Smooth muscle cell (in vitro differentiated cells): ENCODE measurements at regions not wholly inside any gene's neighbourhood (a gene's known extent, or its start where the extent isn't known, plus 50 kb on each side); places are given as distances from the start of the nearest gene placed in this dataset.

Experiments
- DNase-seq: peaks from one replicate; lab custom pipeline; 2025; ENCODE audit not compliant: unreplicated experiment; lab: John Stamatoyannopoulos, UW
- H2AFZ ChIP-seq: fragments of 200-600 bp; sonication (generic); 2 replicates; pipeline ENCODE4 v1.6.0; 2016; ENCODE audit warnings: antibody characterized with exemption, low read depth, mild to moderate bottlenecking
- H3F3A ChIP-seq: fragments of 200-600 bp; sonication (generic); 2 replicates; pipeline ENCODE4 v1.6.0; 2017; ENCODE audit warnings: antibody characterized with exemption, low read depth
- H3K27ac ChIP-seq: fragments of 200-600 bp; sonication (generic); 2 replicates; pipeline ENCODE4 v1.5.1; 2016; ENCODE audit warnings: low read depth, mild to moderate bottlenecking
- H3K27me3 ChIP-seq: fragments of 200-600 bp; sonication (generic); 2 replicates; pipeline ENCODE4 v1.6.1; 2016; ENCODE audit warnings: low read depth, mild to moderate bottlenecking
- H3K36me3 ChIP-seq: fragments of 200-600 bp; sonication (generic); 2 replicates; pipeline ENCODE4 v1.5.1; 2016; ENCODE audit warnings: low read depth
- H3K4me1 ChIP-seq: fragments of 200-600 bp; sonication (generic); 2 replicates; pipeline ENCODE4 v1.5.1; 2016; ENCODE audit warnings: low read depth
- H3K4me2 ChIP-seq: fragments of 200-600 bp; sonication (generic); 2 replicates; pipeline ENCODE4 v1.6.0; 2016; ENCODE audit warnings: mild to moderate bottlenecking
- H3K4me3 ChIP-seq: fragments of 200-600 bp; sonication (generic); 2 replicates; pipeline ENCODE4 v1.5.1; 2016; ENCODE audit warnings: mild to moderate bottlenecking
- H3K79me2 ChIP-seq: fragments of 200-600 bp; sonication (generic); 2 replicates; pipeline ENCODE4 v1.6.0; 2016; ENCODE audit warnings: low read depth, mild to moderate bottlenecking
- H3K9ac ChIP-seq: fragments of 200-600 bp; sonication (generic); 2 replicates; pipeline ENCODE4 v1.6.0; 2016; ENCODE audit warnings: low read depth
- H3K9me3 ChIP-seq: fragments of 200-600 bp; sonication (generic); replicated peaks from 2 replicates; pipeline ENCODE4 v1.5.1; 2016; ENCODE audit warnings: low read depth
- H4K20me1 ChIP-seq: fragments of 200-600 bp; sonication (generic); 2 replicates; pipeline ENCODE4 v1.6.0; 2016; ENCODE audit warnings: low read depth
- WGBS: methylation state at CpG from one replicate; pipeline ENCODE4 v1.1.7; 2016; ENCODE audit warnings: low lambda C conversion rate; 5-methylcytosine and 5-hydroxymethylcytosine counted together
- TF ChIP-seq, protein P1 (sequence below): fragments of 200-600 bp; sonication (generic); IDR thresholded peaks from 2 replicates; pipeline ENCODE4 v1.5.1; 2017; ENCODE audit warnings: borderline replicate concordance, mild to moderate bottlenecking, antibody characterized with exemption; ENCODE audit not compliant: insufficient read depth, poor library complexity, severe bottlenecking

DNA sequence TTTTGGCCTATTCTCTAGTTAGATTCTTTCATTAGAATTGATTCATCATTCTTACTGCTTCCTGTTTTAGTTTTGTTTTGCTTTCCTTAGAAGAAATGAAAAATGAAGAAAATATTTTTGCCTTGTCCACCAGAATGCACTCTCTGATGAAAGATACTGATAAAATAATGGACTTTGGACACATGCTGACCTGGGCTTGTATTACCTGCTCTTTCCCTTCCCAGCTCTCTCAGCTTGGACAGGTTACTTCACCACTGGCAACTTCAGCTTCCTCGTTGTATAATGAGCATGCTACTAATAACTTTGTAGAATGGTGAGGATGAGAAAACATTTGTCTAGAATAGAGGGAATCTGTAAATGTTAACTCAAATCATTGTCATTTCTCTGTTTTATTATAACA lies 1468.1 kb upstream of the WWC1 start:
- WGBS, result 94% methylated on average over 1 of the region's 1 CpG
- no peaks in the 10 kb centered on the region for H4K20me1 ChIP-seq
- H3K79me2 ChIP-seq, result no peaks in the 10 kb centered on the region
- H3F3A ChIP-seq, result no peaks in the 10 kb centered on the region
- no peaks in the 10 kb centered on the region for H3K9me3 ChIP-seq
- no peaks in the 10 kb centered on the region for H3K36me3 ChIP-seq
- no peaks in the 10 kb centered on the region for H3K4me1 ChIP-seq
- H3K4me3 ChIP-seq, result no peak overlapping the region
- no peak overlapping the region for H3K4me2 ChIP-seq
- no peak for DNase-seq
- no peak overlapping the region for H2AFZ ChIP-seq
- no peaks in the 10 kb centered on the region for H3K27me3 ChIP-seq
- TF ChIP-seq, protein P1, sequence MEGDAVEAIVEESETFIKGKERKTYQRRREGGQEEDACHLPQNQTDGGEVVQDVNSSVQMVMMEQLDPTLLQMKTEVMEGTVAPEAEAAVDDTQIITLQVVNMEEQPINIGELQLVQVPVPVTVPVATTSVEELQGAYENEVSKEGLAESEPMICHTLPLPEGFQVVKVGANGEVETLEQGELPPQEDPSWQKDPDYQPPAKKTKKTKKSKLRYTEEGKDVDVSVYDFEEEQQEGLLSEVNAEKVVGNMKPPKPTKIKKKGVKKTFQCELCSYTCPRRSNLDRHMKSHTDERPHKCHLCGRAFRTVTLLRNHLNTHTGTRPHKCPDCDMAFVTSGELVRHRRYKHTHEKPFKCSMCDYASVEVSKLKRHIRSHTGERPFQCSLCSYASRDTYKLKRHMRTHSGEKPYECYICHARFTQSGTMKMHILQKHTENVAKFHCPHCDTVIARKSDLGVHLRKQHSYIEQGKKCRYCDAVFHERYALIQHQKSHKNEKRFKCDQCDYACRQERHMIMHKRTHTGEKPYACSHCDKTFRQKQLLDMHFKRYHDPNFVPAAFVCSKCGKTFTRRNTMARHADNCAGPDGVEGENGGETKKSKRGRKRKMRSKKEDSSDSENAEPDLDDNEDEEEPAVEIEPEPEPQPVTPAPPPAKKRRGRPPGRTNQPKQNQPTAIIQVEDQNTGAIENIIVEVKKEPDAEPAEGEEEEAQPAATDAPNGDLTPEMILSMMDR, result no peak
- H3K9ac ChIP-seq, result no peak overlapping the region
- no peak overlapping the region for H3K27ac ChIP-seq

DNA sequence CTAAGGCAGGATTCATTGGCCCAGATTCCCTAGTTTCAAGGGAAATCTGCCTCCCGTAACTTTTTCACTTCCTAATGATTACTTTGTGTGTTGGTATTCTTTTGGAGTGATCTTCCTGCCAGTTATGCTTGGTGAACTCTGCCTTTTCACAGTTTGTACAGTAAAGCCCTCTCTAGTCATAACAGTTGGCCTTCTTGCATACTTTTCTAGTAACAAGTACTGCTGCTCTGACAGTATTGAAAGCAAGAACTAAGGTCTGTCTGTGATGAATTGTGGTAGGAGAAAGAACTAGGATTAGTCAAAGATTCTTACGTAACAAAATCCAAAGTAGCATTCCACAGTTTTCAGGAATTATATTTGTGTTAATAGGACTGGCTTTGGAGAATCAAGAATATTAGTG lies 1457.2 kb upstream of the WWC1 start:
- H3K79me2 ChIP-seq, result no peaks in the 10 kb centered on the region
- no peak overlapping the region for H3K27ac ChIP-seq
- H4K20me1 ChIP-seq, result no peaks in the 10 kb centered on the region
- H3K36me3 ChIP-seq, result no peaks in the 10 kb centered on the region
- no peak overlapping the region for H3K9ac ChIP-seq
- H3K27me3 ChIP-seq, result no peaks in the 10 kb centered on the region
- no peak for DNase-seq
- H3K4me3 ChIP-seq, result no peak overlapping the region
- no peaks in the 10 kb centered on the region for H3K9me3 ChIP-seq
- H2AFZ ChIP-seq, result no peak overlapping the region
- no peak overlapping the region for H3K4me2 ChIP-seq
- TF ChIP-seq, protein P1, result no peak
- H3K4me1 ChIP-seq, result no peaks in the 10 kb centered on the region
- WGBS, result 57% methylated on average over 2 of the region's 2 CpGs
- H3F3A ChIP-seq, result no peaks in the 10 kb centered on the region

GRCh38 chr5:166845044-166845443 lies 1446.4 kb upstream of the WWC1 start:
- no peak overlapping the region for H3K9ac ChIP-seq
- 82% methylated on average over 4 of the region's 4 CpGs for WGBS
- DNase-seq, result no peak

DNA sequence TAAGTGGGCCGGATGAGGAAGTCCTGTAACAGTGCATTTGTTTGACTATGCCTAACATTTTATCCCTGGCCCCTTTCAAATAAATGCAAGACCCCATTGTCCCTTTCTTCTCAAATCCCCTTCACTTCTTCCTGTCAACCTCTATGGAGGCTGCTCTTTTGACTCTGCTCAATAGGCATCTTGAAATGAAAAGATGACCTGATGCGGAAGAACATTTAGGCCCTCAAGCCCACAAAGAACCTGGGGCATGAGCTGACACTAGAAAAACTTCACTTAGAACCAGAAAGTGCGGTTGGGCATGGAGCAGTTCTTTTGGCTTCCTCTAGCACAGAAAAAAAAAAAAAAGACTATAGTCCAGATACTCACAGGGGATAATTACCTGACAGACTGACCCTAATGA lies 1434.7 kb upstream of the WWC1 start:
- no peaks in the 10 kb centered on the region for H3K79me2 ChIP-seq
- no peak for DNase-seq
- TF ChIP-seq, protein P1, result no peak
- no peak overlapping the region for H2AFZ ChIP-seq
- peaks cover 12% of the 10 kb centered on the region for H3K4me1 ChIP-seq
- no peak overlapping the region for H3K4me3 ChIP-seq
- no peaks in the 10 kb centered on the region for H4K20me1 ChIP-seq
- no peaks in the 10 kb centered on the region for H3K9me3 ChIP-seq
- H3K36me3 ChIP-seq, result no peaks in the 10 kb centered on the region
- H3K27ac ChIP-seq, result no peak overlapping the region
- no peaks in the 10 kb centered on the region for H3F3A ChIP-seq
- 100% methylated on average over 3 of the region's 3 CpGs for WGBS
- H3K9ac ChIP-seq, result no peak overlapping the region
- no peaks in the 10 kb centered on the region for H3K27me3 ChIP-seq
- no peak overlapping the region for H3K4me2 ChIP-seq

More at GRCh38 chr5:166845044-166845443, 1446.4 kb upstream of the WWC1 start:
- no peak overlapping the region for H3K27ac ChIP-seq
- no peaks in the 10 kb centered on the region for H3K4me1 ChIP-seq
- H3K79me2 ChIP-seq, result no peaks in the 10 kb centered on the region
- no peak overlapping the region for H3K4me3 ChIP-seq
- no peak overlapping the region for H2AFZ ChIP-seq
- no peaks in the 10 kb centered on the region for H3K9me3 ChIP-seq
- H3F3A ChIP-seq, result no peaks in the 10 kb centered on the region
- H3K4me2 ChIP-seq, result no peak overlapping the region
- no peaks in the 10 kb centered on the region for H4K20me1 ChIP-seq
- TF ChIP-seq, protein P1, result no peak
- no peaks in the 10 kb centered on the region for H3K27me3 ChIP-seq
- H3K36me3 ChIP-seq, result no peaks in the 10 kb centered on the region
